ENCODE measurements at regions not wholly inside any gene's neighbourhood (a gene's known extent, or its start where the extent isn't known, plus 50 kb on each side); places are given as distances from the start of the nearest gene placed in this dataset.

DNA sequence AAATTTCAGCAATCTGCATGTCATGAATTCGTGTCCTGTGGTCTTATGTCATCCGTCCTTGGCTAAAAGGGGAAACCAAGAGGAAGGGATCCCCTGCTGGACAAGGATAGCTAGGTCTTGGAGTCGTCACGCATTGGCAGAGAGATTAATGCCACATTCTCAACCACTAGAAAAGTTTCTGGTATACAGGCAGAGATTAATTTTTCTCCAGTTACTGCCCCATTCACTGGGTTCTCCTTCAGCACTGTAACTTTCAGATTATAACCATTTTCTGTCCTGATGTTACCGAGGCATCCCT is 1060.6 kb upstream of the AUTS2 start:
- no peak overlapping the region for H3K9ac ChIP-seq (ENCODE audit: low read length)
- no peaks in the 10 kb centered on the region for H3K4me1 ChIP-seq (ENCODE audit: insufficient read depth, low read length)
- H2AFZ ChIP-seq (ENCODE audit: low read length), result no peak overlapping the region
- H3K4me3 ChIP-seq (ENCODE audit: low read length), result no peak overlapping the region
- H3K36me3 ChIP-seq (ENCODE audit: low read depth, low read length), result no peaks in the 10 kb centered on the region
- no peaks in the 10 kb centered on the region for H3K79me2 ChIP-seq (ENCODE audit: low read length)
- no peak overlapping the region for H3K4me2 ChIP-seq (ENCODE audit: low read length)
- no peak overlapping the region for H3K27ac ChIP-seq (ENCODE audit: low read length)
- H4K20me1 ChIP-seq (ENCODE audit: low read length), result no peaks in the 10 kb centered on the region
- no peaks in the 10 kb centered on the region for H3K9me2 ChIP-seq (replicated peaks; ENCODE audit: low read length)
- ATAC-seq (no peak), DNase-seq (no peak)
- no peak for TF ChIP-seq EZH2phosphoT487 (IDR thresholded peaks at IDR 0.05; ENCODE audit: borderline replicate concordance, low read length)
- TF ChIP-seq, protein P1, sequence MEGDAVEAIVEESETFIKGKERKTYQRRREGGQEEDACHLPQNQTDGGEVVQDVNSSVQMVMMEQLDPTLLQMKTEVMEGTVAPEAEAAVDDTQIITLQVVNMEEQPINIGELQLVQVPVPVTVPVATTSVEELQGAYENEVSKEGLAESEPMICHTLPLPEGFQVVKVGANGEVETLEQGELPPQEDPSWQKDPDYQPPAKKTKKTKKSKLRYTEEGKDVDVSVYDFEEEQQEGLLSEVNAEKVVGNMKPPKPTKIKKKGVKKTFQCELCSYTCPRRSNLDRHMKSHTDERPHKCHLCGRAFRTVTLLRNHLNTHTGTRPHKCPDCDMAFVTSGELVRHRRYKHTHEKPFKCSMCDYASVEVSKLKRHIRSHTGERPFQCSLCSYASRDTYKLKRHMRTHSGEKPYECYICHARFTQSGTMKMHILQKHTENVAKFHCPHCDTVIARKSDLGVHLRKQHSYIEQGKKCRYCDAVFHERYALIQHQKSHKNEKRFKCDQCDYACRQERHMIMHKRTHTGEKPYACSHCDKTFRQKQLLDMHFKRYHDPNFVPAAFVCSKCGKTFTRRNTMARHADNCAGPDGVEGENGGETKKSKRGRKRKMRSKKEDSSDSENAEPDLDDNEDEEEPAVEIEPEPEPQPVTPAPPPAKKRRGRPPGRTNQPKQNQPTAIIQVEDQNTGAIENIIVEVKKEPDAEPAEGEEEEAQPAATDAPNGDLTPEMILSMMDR (conservative IDR thresholded peaks at IDR 0.05; ENCODE audit: low read depth, low read length), result no peak
- no peak for TF ChIP-seq EZH2 (IDR thresholded peaks at IDR 0.05; ENCODE audit: low read length, unreplicated experiment)
- intact Hi-C loops (cut with micrococcal nuclease), result no loop called here
- no TSS peak for BruUV-seq (replicated peaks)
- no peaks in the 10 kb centered on the region for H3K27me3 ChIP-seq (ENCODE audit: low read length)
- ChIA-PET CTCF (no interaction called here), POLR2A (ENCODE audit: unreplicated experiment) (no interaction called here)
- no peaks in the 10 kb centered on the region for H3F3A ChIP-seq (ENCODE audit: low read length, unreplicated experiment)
- no peaks in the 10 kb centered on the region for H3K9me3 ChIP-seq (ENCODE audit: low read length)

DNA sequence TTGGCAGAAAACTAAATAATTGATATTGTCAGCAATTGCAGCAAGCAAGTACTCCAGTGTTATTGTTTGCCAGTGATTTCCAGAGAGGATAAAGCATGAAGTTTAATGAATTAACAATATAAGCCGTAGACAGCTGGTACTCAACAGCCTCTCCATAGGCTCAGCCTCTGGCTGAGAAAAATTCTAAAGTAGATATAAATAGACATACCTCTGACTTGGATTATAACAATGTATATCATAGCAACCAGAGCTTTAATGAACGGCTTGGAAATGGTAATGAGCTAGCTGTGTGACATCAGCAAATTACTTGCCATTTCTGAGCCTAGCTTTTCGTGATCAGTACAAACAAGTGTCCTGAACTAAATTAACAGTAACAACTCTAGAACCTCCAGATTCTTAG is 1055.4 kb upstream of the AUTS2 start:
- no peak overlapping the region for H3K9ac ChIP-seq (ENCODE audit: low read length)
- no peak overlapping the region for H3K4me2 ChIP-seq (ENCODE audit: low read length)
- H3K9me2 ChIP-seq (replicated peaks; ENCODE audit: low read length), result no peaks in the 10 kb centered on the region
- H3F3A ChIP-seq (ENCODE audit: low read length, unreplicated experiment), result no peaks in the 10 kb centered on the region
- H3K27ac ChIP-seq (ENCODE audit: low read length), result no peak overlapping the region
- ChIA-PET POLR2A (ENCODE audit: unreplicated experiment) (no interaction called here), CTCF (no interaction called here)
- H3K9me3 ChIP-seq (ENCODE audit: low read length), result no peaks in the 10 kb centered on the region
- no peaks in the 10 kb centered on the region for H4K20me1 ChIP-seq (ENCODE audit: low read length)
- H3K36me3 ChIP-seq (ENCODE audit: low read depth, low read length), result no peaks in the 10 kb centered on the region
- no peaks in the 10 kb centered on the region for H3K27me3 ChIP-seq (ENCODE audit: low read length)
- no peaks in the 10 kb centered on the region for H3K79me2 ChIP-seq (ENCODE audit: low read length)
- H3K4me3 ChIP-seq (ENCODE audit: low read length), result no peak overlapping the region
- no peaks in the 10 kb centered on the region for H3K4me1 ChIP-seq (ENCODE audit: insufficient read depth, low read length)
- H2AFZ ChIP-seq (ENCODE audit: low read length), result no peak overlapping the region
- ATAC-seq (no peak), DNase-seq (no peak)
- BruUV-seq (replicated peaks), result no TSS peak
- intact Hi-C loops (cut with micrococcal nuclease), result no loop called here
- TF ChIP-seq, protein P1 (conservative IDR thresholded peaks at IDR 0.05; ENCODE audit: low read depth, low read length), result no peak
- TF ChIP-seq EZH2phosphoT487 (IDR thresholded peaks at IDR 0.05; ENCODE audit: borderline replicate concordance, low read length), result no peak
- no peak for TF ChIP-seq EZH2 (IDR thresholded peaks at IDR 0.05; ENCODE audit: low read length, unreplicated experiment)

DNA sequence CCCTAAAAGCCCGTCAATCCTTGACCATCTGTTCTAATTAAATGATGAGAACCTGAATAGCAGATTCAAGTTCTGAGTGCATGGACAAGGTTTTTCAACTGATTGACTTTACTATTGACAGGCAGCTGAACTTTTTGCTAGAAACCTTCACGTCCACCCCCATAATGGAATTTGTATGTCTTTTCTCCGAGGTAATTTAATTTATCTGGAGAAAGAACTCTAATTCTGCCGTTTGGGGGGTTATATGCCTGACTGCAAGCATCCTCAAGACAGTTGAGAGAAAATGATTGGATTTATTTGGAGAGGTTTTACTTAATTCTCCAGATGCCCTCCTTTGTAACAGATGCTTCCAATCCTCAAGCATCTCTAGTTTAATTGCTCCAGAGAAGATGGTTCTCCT is 1053.4 kb upstream of the AUTS2 start:
- H3K9me2 ChIP-seq (replicated peaks; ENCODE audit: low read length), result no peaks in the 10 kb centered on the region
- H3K27ac ChIP-seq (ENCODE audit: low read length), result no peak overlapping the region
- H2AFZ ChIP-seq (ENCODE audit: low read length), result no peak overlapping the region
- no TSS peak for BruUV-seq (replicated peaks)
- no peaks in the 10 kb centered on the region for H4K20me1 ChIP-seq (ENCODE audit: low read length)
- CTCF ChIA-PET, result no interaction called here
- H3K4me2 ChIP-seq (ENCODE audit: low read length), result no peak overlapping the region
- TF ChIP-seq, protein P1 (conservative IDR thresholded peaks at IDR 0.05; ENCODE audit: low read depth, low read length), result no peak
- TF ChIP-seq EZH2 (IDR thresholded peaks at IDR 0.05; ENCODE audit: low read length, unreplicated experiment), result no peak
- no peak for TF ChIP-seq EZH2phosphoT487 (IDR thresholded peaks at IDR 0.05; ENCODE audit: borderline replicate concordance, low read length)
- no peak overlapping the region for H3K9ac ChIP-seq (ENCODE audit: low read length)
- H3K9me3 ChIP-seq (ENCODE audit: low read length), result no peaks in the 10 kb centered on the region
- intact Hi-C loops (cut with micrococcal nuclease), result no loop called here
- H3K79me2 ChIP-seq (ENCODE audit: low read length), result no peaks in the 10 kb centered on the region
- no peak overlapping the region for H3K4me3 ChIP-seq (ENCODE audit: low read length)
- no peaks in the 10 kb centered on the region for H3K4me1 ChIP-seq (ENCODE audit: insufficient read depth, low read length)
- no peaks in the 10 kb centered on the region for H3F3A ChIP-seq (ENCODE audit: low read length, unreplicated experiment)
- DNase-seq, result no peak
- no peak for ATAC-seq
- no peaks in the 10 kb centered on the region for H3K36me3 ChIP-seq (ENCODE audit: low read depth, low read length)
- POLR2A ChIA-PET (ENCODE audit: unreplicated experiment), result no interaction called here
- no peaks in the 10 kb centered on the region for H3K27me3 ChIP-seq (ENCODE audit: low read length)
